Thyroid gland (tissue), 4 donors: ENCODE measurements at regions not wholly inside any gene's neighbourhood (a gene's known extent, or its start where the extent isn't known, plus 50 kb on each side); places are given as distances from the start of the nearest gene placed in this dataset.

Experiments
- DNase-seq, 2 donors: peaks; one replicate each; pipeline ENCODE4 v3.0.0-alpha.2; 2019
- H3K27ac ChIP-seq, 3 donors: fragments of 200-600 bp; sonication (generic); 1 replicate in 2 of 3; 2 replicates in 1 of 3; pipeline ENCODE4 v1.5.1; 2016 to 2019; ENCODE audit warnings: mild to moderate bottlenecking in 1 of 3, moderate library complexity in 1 of 3
- H3K27me3 ChIP-seq: fragments of 200-600 bp; sonication (generic); one replicate; pipeline ENCODE4 v1.5.1; 2019
- H3K36me3 ChIP-seq, 2 donors: fragments of 200-600 bp; sonication (generic); one replicate each; pipeline ENCODE4 v1.5.1; 2016 to 2019
- H3K4me1 ChIP-seq, 2 donors: fragments of 200-600 bp; sonication (generic); one replicate each; pipeline ENCODE4 v1.5.1; 2017 to 2019
- H3K4me3 ChIP-seq, 3 donors: fragments of 200-600 bp; sonication (generic); replicated peaks in 1 of 3; 1 replicate in 2 of 3; 2 replicates in 1 of 3; pipeline ENCODE4 v1.5.1; 2016; ENCODE audit warnings: mild to moderate bottlenecking in 1 of 3
- H3K9me3 ChIP-seq: fragments of 200-600 bp; sonication (generic); one replicate; pipeline ENCODE4 v1.5.1; 2017
- POLR2A ChIP-seq, 2 donors: fragments of 450-650 bp; IDR thresholded peaks; one replicate each; pipeline ENCODE4 v1.6.1; 2017; ENCODE audit warnings: antibody characterized with exemption in 2 of 2, mild to moderate bottlenecking in 2 of 2, moderate library complexity in 1 of 2
- WGBS, 2 donors: methylation state at CpG; one replicate each; pipeline ENCODE4 v1.1.5; 2017; 5-methylcytosine and 5-hydroxymethylcytosine counted together
- intact Hi-C: fragments of 100-400 bp; cut with DNase I; formaldehyde crosslinking; loops from one replicate; pipeline ENCODE4 v1.15.1; 2023
- TF ChIP-seq, protein P1 (sequence below), 6 experiments: fragments of 200-600 bp in 3 of 6; fragments of 450-650 bp in 3 of 6; sonication (generic) in 3 of 6; IDR thresholded peaks; one replicate each; pipeline ENCODE4 v1.5.1; 2016 to 2019; ENCODE audit warnings: antibody characterized with exemption in 6 of 6, mild to moderate bottlenecking in 2 of 6, inconsistent platforms in 1 of 6, moderate library complexity in 1 of 6

- Histone ChIP-seq H3K4me3 (no peak overlapping the region), H3K9me3 (no peaks in the 10 kb centered on the region), H3K4me1 (peaks cover 0 to 6% of the 10 kb centered on the region in 2 donors), H3K27ac (no peak overlapping the region), H3K27me3 (no peaks in the 10 kb centered on the region), H3K36me3 (no peaks in the 10 kb centered on the region)
- no peak for DNase-seq
- TF ChIP-seq, protein P1, sequence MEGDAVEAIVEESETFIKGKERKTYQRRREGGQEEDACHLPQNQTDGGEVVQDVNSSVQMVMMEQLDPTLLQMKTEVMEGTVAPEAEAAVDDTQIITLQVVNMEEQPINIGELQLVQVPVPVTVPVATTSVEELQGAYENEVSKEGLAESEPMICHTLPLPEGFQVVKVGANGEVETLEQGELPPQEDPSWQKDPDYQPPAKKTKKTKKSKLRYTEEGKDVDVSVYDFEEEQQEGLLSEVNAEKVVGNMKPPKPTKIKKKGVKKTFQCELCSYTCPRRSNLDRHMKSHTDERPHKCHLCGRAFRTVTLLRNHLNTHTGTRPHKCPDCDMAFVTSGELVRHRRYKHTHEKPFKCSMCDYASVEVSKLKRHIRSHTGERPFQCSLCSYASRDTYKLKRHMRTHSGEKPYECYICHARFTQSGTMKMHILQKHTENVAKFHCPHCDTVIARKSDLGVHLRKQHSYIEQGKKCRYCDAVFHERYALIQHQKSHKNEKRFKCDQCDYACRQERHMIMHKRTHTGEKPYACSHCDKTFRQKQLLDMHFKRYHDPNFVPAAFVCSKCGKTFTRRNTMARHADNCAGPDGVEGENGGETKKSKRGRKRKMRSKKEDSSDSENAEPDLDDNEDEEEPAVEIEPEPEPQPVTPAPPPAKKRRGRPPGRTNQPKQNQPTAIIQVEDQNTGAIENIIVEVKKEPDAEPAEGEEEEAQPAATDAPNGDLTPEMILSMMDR (IDR thresholded peaks at IDR 0.05): no peak
- TF ChIP-seq POLR2A (IDR thresholded peaks at IDR 0.05): no peak
- intact Hi-C loops: no loop called here
Observed at GRCh38 chr15:25937796-25938195, 74.7 kb upstream of the ATP10A start.

DNA sequence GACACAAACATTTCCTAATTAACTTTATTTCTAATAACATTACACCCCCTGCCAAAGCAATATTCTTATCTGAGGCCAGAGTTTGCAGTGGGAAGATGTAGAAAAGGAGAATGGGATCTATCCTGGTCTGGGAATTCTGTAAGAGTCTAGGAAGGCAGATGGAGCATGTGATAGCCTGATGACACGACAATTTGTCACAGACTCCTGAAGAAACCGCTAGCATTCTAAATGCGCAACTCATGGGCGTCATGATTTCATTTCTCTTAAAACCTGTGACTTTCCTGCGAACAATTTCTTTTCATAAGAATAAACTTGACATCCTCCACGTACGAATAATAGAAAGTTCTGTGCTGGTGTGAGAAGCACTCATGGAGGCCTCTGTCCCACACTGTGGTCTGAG, 72.9 kb upstream of the ATP10A start:
- intact Hi-C loops: no loop called here
- H3K27me3 ChIP-seq: no peaks in the 10 kb centered on the region
- H3K9me3 ChIP-seq: no peaks in the 10 kb centered on the region
- H3K4me3 ChIP-seq: no peak overlapping the region
- WGBS, 2 donors: 82 to 85% methylated on average over 7 of the region's 7 CpGs
- TF ChIP-seq, protein P1 (IDR thresholded peaks at IDR 0.05): no peak
- TF ChIP-seq POLR2A (IDR thresholded peaks at IDR 0.05): no peak
- H3K36me3 ChIP-seq: no peaks in the 10 kb centered on the region
- H3K4me1 ChIP-seq: peaks cover 0 to 6% of the 10 kb centered on the region in 2 donors
- DNase-seq: no peak
- no peak overlapping the region for H3K27ac ChIP-seq

DNA sequence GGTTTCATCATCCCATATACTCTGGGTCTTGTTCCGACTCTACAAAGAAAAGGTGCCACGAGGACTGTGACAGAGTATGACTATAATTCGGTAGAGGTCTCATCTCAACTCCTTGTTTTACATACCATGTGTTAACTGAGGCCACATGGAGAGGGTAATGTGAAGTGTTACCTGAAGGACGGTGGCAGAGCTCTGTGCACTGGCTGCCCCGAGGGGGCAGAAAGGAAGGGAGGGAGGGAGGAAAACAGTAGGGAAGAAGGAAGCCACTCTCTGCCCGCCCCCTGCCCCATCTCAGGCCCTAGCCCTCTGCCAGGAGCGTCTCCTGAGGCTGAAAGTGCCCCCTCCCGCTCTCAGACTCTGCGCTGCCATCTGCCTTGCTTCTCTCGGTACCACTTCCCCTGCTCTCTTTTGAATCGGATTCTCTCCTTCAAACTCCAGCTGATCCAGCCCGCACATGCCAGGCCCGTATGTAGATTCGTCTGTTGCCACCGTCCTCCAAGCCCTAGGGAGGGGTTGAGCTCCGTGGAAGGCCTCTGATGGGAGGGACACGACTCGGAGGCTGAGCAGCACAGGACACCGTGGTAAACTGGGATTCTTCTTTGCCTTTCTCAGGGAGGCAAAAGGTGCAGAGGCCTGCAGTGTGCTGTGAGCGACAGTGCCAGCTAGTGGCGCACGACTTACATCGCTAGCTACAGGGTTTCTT, 70.5 kb upstream of the ATP10A start:
- Histone ChIP-seq H3K9me3 (no peaks in the 10 kb centered on the region), H3K4me3 (peak overlapping the region in 1 of 3 donors; percentile 4), H3K27me3 (no peaks in the 10 kb centered on the region), H3K36me3 (no peaks in the 10 kb centered on the region), H3K4me1 (peaks cover 0 to 6% of the 10 kb centered on the region in 2 donors), H3K27ac (no peak overlapping the region)
- peak; percentile 75 to 77 for DNase-seq
- TF ChIP-seq POLR2A (IDR thresholded peaks at IDR 0.05): no peak
- TF ChIP-seq, protein P1 (IDR thresholded peaks at IDR 0.05): peak; percentile 31 to 83 (median 72)
- intact Hi-C loops: no loop called here
- WGBS, 2 donors: 11 to 14% methylated on average over 23 of the region's 23 CpGs

- Histone ChIP-seq H3K27me3 (no peaks in the 10 kb centered on the region), H3K36me3 (no peaks in the 10 kb centered on the region), H3K27ac (no peak overlapping the region), H3K9me3 (no peaks in the 10 kb centered on the region), H3K4me1 (peaks cover 0 to 6% of the 10 kb centered on the region in 2 donors), H3K4me3 (no peak overlapping the region)
- no peak for TF ChIP-seq POLR2A (IDR thresholded peaks at IDR 0.05)
- TF ChIP-seq, protein P1 (IDR thresholded peaks at IDR 0.05): no peak
- intact Hi-C loops: no loop called here
- DNase-seq: no peak
- WGBS, 2 donors: 83 to 87% methylated on average over 6 to 8 of the region's 8 CpGs
Observed at GRCh38 chr15:25932696-25933095, 69.6 kb upstream of the ATP10A start.

GRCh38 chr15:25931851-25932250, 68.7 kb upstream of the ATP10A start:
- DNase-seq: no peak
- TF ChIP-seq POLR2A (IDR thresholded peaks at IDR 0.05): no peak
- TF ChIP-seq, protein P1 (IDR thresholded peaks at IDR 0.05): no peak
- no peak overlapping the region for H3K27ac ChIP-seq
- intact Hi-C loops: no loop called here
- no peaks in the 10 kb centered on the region for H3K27me3 ChIP-seq
- H3K4me1 ChIP-seq: peaks cover 0 to 6% of the 10 kb centered on the region in 2 donors
- H3K9me3 ChIP-seq: no peaks in the 10 kb centered on the region
- 86 to 90% methylated on average over 1 of the region's 1 CpG for WGBS, 2 donors
- no peak overlapping the region for H3K4me3 ChIP-seq
- H3K36me3 ChIP-seq: no peaks in the 10 kb centered on the region
